Subcutaneous abdominal adipose tissue (tissue), 5 donors: ENCODE measurements at regions not wholly inside any gene's neighbourhood (a gene's known extent, or its start where the extent isn't known, plus 50 kb on each side); places are given as distances from the start of the nearest gene placed in this dataset.

Source experiments
- H3K27ac ChIP-seq: one replicate; pipeline ENCODE4 v1.7.0; 2013; ENCODE audit warnings: low read depth, mild to moderate bottlenecking, inconsistent platforms, low read length, moderate library complexity
- H3K27me3 ChIP-seq, 5 donors: one replicate each; pipeline ENCODE4 v1.7.0; 2013; ENCODE audit warnings: low read length in 5 of 5, inconsistent platforms in 1 of 5; ENCODE audit not compliant: control insufficient read depth in 5 of 5, insufficient read depth in 4 of 5
- H3K36me3 ChIP-seq, 5 donors: one replicate each; pipeline ENCODE4 v1.7.0; 2013; ENCODE audit warnings: low read length in 5 of 5; ENCODE audit not compliant: control insufficient read depth in 5 of 5, insufficient read depth in 5 of 5
- H3K4me1 ChIP-seq, 5 donors: one replicate each; pipeline ENCODE4 v1.7.0; 2013; ENCODE audit warnings: low read length in 5 of 5, mild to moderate bottlenecking in 3 of 5, moderate library complexity in 1 of 5; ENCODE audit not compliant: control insufficient read depth in 5 of 5, insufficient read depth in 5 of 5
- H3K4me3 ChIP-seq, 5 donors: one replicate each; pipeline ENCODE4 v1.7.0; 2013; ENCODE audit warnings: low read length in 5 of 5, low read depth in 1 of 5
- H3K9ac ChIP-seq, 5 donors: one replicate each; pipeline ENCODE4 v1.7.0; 2013; ENCODE audit warnings: low read length in 5 of 5, mild to moderate bottlenecking in 4 of 5, moderate library complexity in 3 of 5
- H3K9me3 ChIP-seq, 5 donors: one replicate each; pipeline ENCODE4 v1.7.0; 2013; ENCODE audit warnings: low read length in 5 of 5; ENCODE audit not compliant: control insufficient read depth in 5 of 5
- donor health status: healthy.
- donor health status: healthy.
- donor health status: healthy.
- donor health status: healthy.
- donor health status: healthy.

- H3K27me3 ChIP-seq, result no peaks in the 10 kb centered on the region
- no peak overlapping the region for H3K27ac ChIP-seq
- H3K9me3 ChIP-seq, result peaks cover 2 to 20% (median 13%) of the 10 kb centered on the region in 5 donors
- no peaks in the 10 kb centered on the region for H3K36me3 ChIP-seq
- H3K4me3 ChIP-seq, result no peak overlapping the region
- peaks cover 0 to 5% (median 0%) of the 10 kb centered on the region in 5 donors for H3K4me1 ChIP-seq
- H3K9ac ChIP-seq, result no peak overlapping the region
These were observed 391.1 kb downstream of the RPS24 start for GRCh38 chr10:78424723-78425122.

- H3K9me3 ChIP-seq, result peaks cover 2 to 20% (median 13%) of the 10 kb centered on the region in 5 donors
- H3K27ac ChIP-seq, result no peak overlapping the region
These were observed 392.5 kb downstream of the RPS24 start for GRCh38 chr10:78426181-78426580.

GRCh38 chr10:78427497-78428031, 393.9 kb downstream of the RPS24 start:
- H3K27ac ChIP-seq, result no peak overlapping the region

More at GRCh38 chr10:78426181-78426580, 392.5 kb downstream of the RPS24 start:
- H3K4me3 ChIP-seq, result no peak overlapping the region
- no peaks in the 10 kb centered on the region for H3K36me3 ChIP-seq
- no peak overlapping the region for H3K9ac ChIP-seq
- no peaks in the 10 kb centered on the region for H3K27me3 ChIP-seq
- H3K4me1 ChIP-seq, result peaks cover 0 to 5% (median 0%) of the 10 kb centered on the region in 5 donors

GRCh38 chr10:78428579-78428978, 394.9 kb downstream of the RPS24 start:
- H3K4me3 ChIP-seq, result no peak overlapping the region
- H3K9me3 ChIP-seq, result peaks cover 2 to 20% (median 13%) of the 10 kb centered on the region in 5 donors
- no peak overlapping the region for H3K9ac ChIP-seq
- H3K27ac ChIP-seq, result no peak overlapping the region
- no peaks in the 10 kb centered on the region for H3K27me3 ChIP-seq
- peaks cover 0 to 15% (median 11%) of the 10 kb centered on the region in 5 donors for H3K4me1 ChIP-seq
- H3K36me3 ChIP-seq, result no peaks in the 10 kb centered on the region

More at GRCh38 chr10:78427497-78428031, 393.9 kb downstream of the RPS24 start:
- H3K9me3 ChIP-seq, result peaks cover 2 to 20% (median 13%) of the 10 kb centered on the region in 5 donors
- no peak overlapping the region for H3K9ac ChIP-seq
- peaks cover 0 to 5% (median 1%) of the 10 kb centered on the region in 5 donors for H3K4me1 ChIP-seq
- no peaks in the 10 kb centered on the region for H3K36me3 ChIP-seq
- no peak overlapping the region for H3K4me3 ChIP-seq
- H3K27me3 ChIP-seq, result no peaks in the 10 kb centered on the region

GRCh38 chr10:78429984-78430383, 396.3 kb downstream of the RPS24 start:
- peaks cover 0 to 29% (median 22%) of the 10 kb centered on the region in 5 donors for H3K4me1 ChIP-seq
- no peak overlapping the region for H3K9ac ChIP-seq
- peaks cover 2 to 12% (median 10%) of the 10 kb centered on the region in 5 donors for H3K9me3 ChIP-seq
- H3K36me3 ChIP-seq, result no peaks in the 10 kb centered on the region
- no peak overlapping the region for H3K27ac ChIP-seq
- peaks cover 0 to 2% (median 0%) of the 10 kb centered on the region in 5 donors for H3K27me3 ChIP-seq
- H3K4me3 ChIP-seq, result no peak overlapping the region

GRCh38 chr10:78432583-78432982, 398.9 kb downstream of the RPS24 start:
- Histone ChIP-seq H3K36me3 (no peaks in the 10 kb centered on the region), H3K4me1 (peaks cover 0 to 32% (median 25%) of the 10 kb centered on the region in 5 donors), H3K9me3 (no peaks in the 10 kb centered on the region), H3K27me3 (peaks cover 0 to 3% (median 0%) of the 10 kb centered on the region in 5 donors), H3K4me3 (no peak overlapping the region), H3K27ac (no peak overlapping the region), H3K9ac (no peak overlapping the region)

- Histone ChIP-seq H3K36me3 (no peaks in the 10 kb centered on the region), H3K4me3 (no peak overlapping the region), H3K27ac (no peak overlapping the region), H3K4me1 (peaks cover 0 to 35% (median 25%) of the 10 kb centered on the region in 5 donors), H3K9me3 (no peaks in the 10 kb centered on the region), H3K9ac (no peak overlapping the region), H3K27me3 (peaks cover 0 to 3% (median 0%) of the 10 kb centered on the region in 5 donors)
These were observed 399.5 kb downstream of the RPS24 start for GRCh38 chr10:78433076-78433595.

GRCh38 chr10:78433766-78434535, 400.3 kb downstream of the RPS24 start:
- peaks cover 0 to 7% (median 0%) of the 10 kb centered on the region in 5 donors for H3K27me3 ChIP-seq
- peak overlapping the region in 3 of 5 donors; percentile 5 to 54 (median 37) for H3K4me3 ChIP-seq
- H3K36me3 ChIP-seq, result no peaks in the 10 kb centered on the region
- H3K27ac ChIP-seq, result peak overlapping the region; percentile 60
- H3K4me1 ChIP-seq, result peaks cover 2 to 41% (median 25%) of the 10 kb centered on the region in 5 donors
- H3K9ac ChIP-seq, result peak overlapping the region in 1 of 5 donors; percentile 1
- no peaks in the 10 kb centered on the region for H3K9me3 ChIP-seq

- no peaks in the 10 kb centered on the region for H3K36me3 ChIP-seq
- no peaks in the 10 kb centered on the region for H3K9me3 ChIP-seq
- no peak overlapping the region for H3K4me3 ChIP-seq
- peaks cover 0 to 7% (median 0%) of the 10 kb centered on the region in 5 donors for H3K27me3 ChIP-seq
- no peak overlapping the region for H3K9ac ChIP-seq
- H3K27ac ChIP-seq, result no peak overlapping the region
- H3K4me1 ChIP-seq, result peaks cover 2 to 41% (median 25%) of the 10 kb centered on the region in 5 donors
These were observed 401.2 kb downstream of the RPS24 start for GRCh38 chr10:78434886-78435285.
